ENCODE measurements at regions not wholly inside any gene's neighbourhood (a gene's known extent, or its start where the extent isn't known, plus 50 kb on each side); places are given as distances from the start of the nearest gene placed in this dataset.

DNA sequence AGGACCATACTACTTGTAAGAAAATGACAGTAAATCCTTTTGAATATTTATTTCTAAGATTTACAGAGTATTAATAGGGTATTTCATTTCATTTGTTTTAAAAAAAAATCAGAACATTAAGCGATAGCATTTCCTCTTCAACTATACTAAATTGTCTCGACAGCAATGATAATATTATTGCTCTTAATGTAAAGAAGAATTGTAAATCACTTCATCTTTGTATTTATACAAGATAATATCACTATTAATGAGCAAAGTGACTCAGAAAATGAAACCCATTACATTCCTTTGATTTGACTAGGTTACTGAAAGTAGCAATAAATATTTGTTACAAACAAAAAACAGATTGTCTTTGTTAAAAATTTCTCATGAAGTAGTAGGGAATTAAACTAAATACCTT, 131.1 kb upstream of the CNTN4 start:
- TF ChIP-seq, protein P1, sequence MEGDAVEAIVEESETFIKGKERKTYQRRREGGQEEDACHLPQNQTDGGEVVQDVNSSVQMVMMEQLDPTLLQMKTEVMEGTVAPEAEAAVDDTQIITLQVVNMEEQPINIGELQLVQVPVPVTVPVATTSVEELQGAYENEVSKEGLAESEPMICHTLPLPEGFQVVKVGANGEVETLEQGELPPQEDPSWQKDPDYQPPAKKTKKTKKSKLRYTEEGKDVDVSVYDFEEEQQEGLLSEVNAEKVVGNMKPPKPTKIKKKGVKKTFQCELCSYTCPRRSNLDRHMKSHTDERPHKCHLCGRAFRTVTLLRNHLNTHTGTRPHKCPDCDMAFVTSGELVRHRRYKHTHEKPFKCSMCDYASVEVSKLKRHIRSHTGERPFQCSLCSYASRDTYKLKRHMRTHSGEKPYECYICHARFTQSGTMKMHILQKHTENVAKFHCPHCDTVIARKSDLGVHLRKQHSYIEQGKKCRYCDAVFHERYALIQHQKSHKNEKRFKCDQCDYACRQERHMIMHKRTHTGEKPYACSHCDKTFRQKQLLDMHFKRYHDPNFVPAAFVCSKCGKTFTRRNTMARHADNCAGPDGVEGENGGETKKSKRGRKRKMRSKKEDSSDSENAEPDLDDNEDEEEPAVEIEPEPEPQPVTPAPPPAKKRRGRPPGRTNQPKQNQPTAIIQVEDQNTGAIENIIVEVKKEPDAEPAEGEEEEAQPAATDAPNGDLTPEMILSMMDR (IDR thresholded peaks at IDR 0.05; ENCODE audit: partially characterized antibody, unreplicated experiment) = no peak
- Mint-ChIP-seq H3K36me3 (ENCODE audit: unreplicated experiment) (no peaks in the 10 kb centered on the region), H3K4me3 (ENCODE audit: unreplicated experiment) (no peak overlapping the region), H3K4me1 (ENCODE audit: low read depth, unreplicated experiment) (no peaks in the 10 kb centered on the region), H3K9me3 (ENCODE audit: unreplicated experiment) (no peaks in the 10 kb centered on the region), H3K27ac (ENCODE audit: unreplicated experiment) (no peak overlapping the region), H3K27me3 (ENCODE audit: unreplicated experiment) (no peaks in the 10 kb centered on the region)
- no peak for DNase-seq

DNA sequence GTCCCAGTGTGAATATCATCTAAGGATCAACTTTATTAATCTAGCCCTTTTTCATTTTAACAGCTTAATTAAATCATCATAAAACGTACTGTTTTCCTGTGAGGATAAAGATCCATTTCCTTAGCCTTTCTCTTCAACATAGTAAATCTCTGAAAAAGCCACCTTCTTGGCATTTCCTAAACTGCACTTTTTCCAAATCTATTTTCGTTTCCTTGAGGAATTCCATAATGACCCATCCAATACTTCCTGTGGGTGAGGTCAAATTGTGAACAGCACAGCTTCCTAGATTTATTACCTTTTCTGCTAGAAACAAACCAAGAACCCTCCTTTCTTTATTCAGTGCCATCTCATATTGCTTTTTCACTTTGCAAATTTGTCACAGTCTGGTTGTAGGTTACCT, 129.4 kb upstream of the CNTN4 start:
- H3K27me3 Mint-ChIP-seq (ENCODE audit: unreplicated experiment) = no peaks in the 10 kb centered on the region
- no peak for DNase-seq
- TF ChIP-seq, protein P1 (IDR thresholded peaks at IDR 0.05; ENCODE audit: partially characterized antibody, unreplicated experiment) = no peak
- no peak overlapping the region for H3K4me3 Mint-ChIP-seq (ENCODE audit: unreplicated experiment)
- H3K36me3 Mint-ChIP-seq (ENCODE audit: unreplicated experiment) = no peaks in the 10 kb centered on the region
- no peaks in the 10 kb centered on the region for H3K4me1 Mint-ChIP-seq (ENCODE audit: low read depth, unreplicated experiment)
- no peaks in the 10 kb centered on the region for H3K9me3 Mint-ChIP-seq (ENCODE audit: unreplicated experiment)
- no peak overlapping the region for H3K27ac Mint-ChIP-seq (ENCODE audit: unreplicated experiment)

DNA sequence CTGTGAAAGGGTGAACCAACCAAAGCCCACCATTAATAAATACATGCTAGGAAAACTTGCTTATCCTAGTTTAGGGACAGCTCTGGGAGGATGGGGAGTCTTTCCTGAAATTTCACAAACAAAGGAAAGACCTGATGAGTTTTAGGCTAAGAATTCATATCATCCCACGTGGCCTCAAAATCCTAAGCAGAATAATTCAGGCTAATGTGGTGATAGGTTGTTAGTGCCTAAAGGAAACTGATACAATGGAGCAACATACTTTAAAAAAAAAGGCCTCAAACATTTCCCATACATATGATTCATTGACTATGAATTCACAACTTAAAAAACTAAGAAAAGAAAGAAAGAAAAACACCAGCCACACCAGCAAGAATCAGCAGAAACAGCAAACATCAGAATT, 126.9 kb upstream of the CNTN4 start:
- TF ChIP-seq, protein P1 (IDR thresholded peaks at IDR 0.05; ENCODE audit: partially characterized antibody, unreplicated experiment) = no peak
- Mint-ChIP-seq H3K27me3 (ENCODE audit: unreplicated experiment) (no peaks in the 10 kb centered on the region), H3K4me1 (ENCODE audit: low read depth, unreplicated experiment) (no peaks in the 10 kb centered on the region), H3K9me3 (ENCODE audit: unreplicated experiment) (no peaks in the 10 kb centered on the region), H3K4me3 (ENCODE audit: unreplicated experiment) (no peak overlapping the region), H3K36me3 (ENCODE audit: unreplicated experiment) (no peaks in the 10 kb centered on the region), H3K27ac (ENCODE audit: unreplicated experiment) (no peak overlapping the region)
- DNase-seq = no peak

DNA sequence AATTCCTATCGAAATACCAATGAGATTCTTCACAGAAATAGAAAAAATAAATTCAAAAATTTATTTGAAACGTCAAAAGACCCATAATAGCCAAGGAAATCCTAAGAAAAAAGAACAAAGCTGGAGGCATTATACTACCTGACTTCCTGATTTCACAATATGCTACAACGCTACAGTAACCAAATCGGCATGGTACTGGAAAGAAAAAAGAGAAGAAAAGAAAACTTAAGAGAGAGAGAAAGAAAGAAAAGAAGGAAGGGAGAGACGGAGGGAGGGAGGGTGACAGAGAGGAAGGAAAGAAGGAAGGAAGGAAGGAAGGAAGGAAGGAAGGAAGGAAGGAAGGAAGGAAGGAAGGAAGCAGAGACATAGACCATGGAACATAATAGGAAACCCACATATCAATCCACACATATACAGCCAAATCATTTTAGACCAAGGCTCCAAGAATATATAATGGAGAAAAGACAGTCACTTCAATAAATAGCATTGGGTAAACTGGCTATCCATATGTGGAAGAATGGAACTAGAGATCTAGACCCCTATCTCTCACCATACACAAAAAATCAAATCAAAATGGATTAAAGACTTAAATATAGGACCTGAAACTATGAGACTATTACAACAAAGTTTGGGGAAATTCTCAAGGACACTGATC, 118.6 kb upstream of the CNTN4 start:
- no peaks in the 10 kb centered on the region for H3K36me3 Mint-ChIP-seq (ENCODE audit: unreplicated experiment)
- TF ChIP-seq, protein P1 (IDR thresholded peaks at IDR 0.05; ENCODE audit: partially characterized antibody, unreplicated experiment) = no peak
- H3K4me3 Mint-ChIP-seq (ENCODE audit: unreplicated experiment) = no peak overlapping the region
- H3K9me3 Mint-ChIP-seq (ENCODE audit: unreplicated experiment) = no peaks in the 10 kb centered on the region
- DNase-seq = no peak
- H3K27ac Mint-ChIP-seq (ENCODE audit: unreplicated experiment) = no peak overlapping the region
- no peaks in the 10 kb centered on the region for H3K4me1 Mint-ChIP-seq (ENCODE audit: low read depth, unreplicated experiment)
- no peaks in the 10 kb centered on the region for H3K27me3 Mint-ChIP-seq (ENCODE audit: unreplicated experiment)

DNA sequence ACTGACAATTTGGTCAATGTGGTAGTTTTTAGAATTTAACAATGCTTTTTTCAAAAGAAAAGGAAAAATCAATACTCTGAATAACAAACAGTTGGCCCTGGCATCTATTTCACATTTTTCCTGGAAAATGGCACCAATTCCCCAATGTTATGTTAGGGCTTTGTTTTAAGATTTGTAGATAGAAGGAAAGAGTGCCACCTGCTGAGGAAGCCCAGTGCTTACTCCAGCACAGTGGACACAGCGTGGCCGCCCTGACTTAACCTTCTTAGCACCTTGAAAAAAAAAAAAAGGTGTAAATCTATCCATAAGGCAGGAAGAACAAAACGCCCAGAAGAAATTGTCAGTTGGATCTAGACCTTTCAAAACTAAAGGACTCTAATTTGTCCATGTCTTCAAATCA, 110.7 kb upstream of the CNTN4 start:
- Mint-ChIP-seq H3K4me1 (ENCODE audit: low read depth, unreplicated experiment) (no peaks in the 10 kb centered on the region), H3K27ac (ENCODE audit: unreplicated experiment) (no peak overlapping the region), H3K9me3 (ENCODE audit: unreplicated experiment) (peaks cover 2% of the 10 kb centered on the region), H3K4me3 (ENCODE audit: unreplicated experiment) (no peak overlapping the region), H3K36me3 (ENCODE audit: unreplicated experiment) (no peaks in the 10 kb centered on the region), H3K27me3 (ENCODE audit: unreplicated experiment) (no peaks in the 10 kb centered on the region)
- TF ChIP-seq, protein P1 (IDR thresholded peaks at IDR 0.05; ENCODE audit: partially characterized antibody, unreplicated experiment) = peak; percentile 34
- DNase-seq = peak; percentile 36

Data from glutamatergic neuron (in vitro differentiated cells).